Neural progenitor cell (in vitro differentiated cells): ENCODE measurements at regions not wholly inside any gene's neighbourhood (a gene's known extent, or its start where the extent isn't known, plus 50 kb on each side); places are given as distances from the start of the nearest gene placed in this dataset.

Source experiments
- CTCF ChIP-seq: fragments of 200-600 bp; sonication (generic); IDR thresholded peaks from 2 replicates; pipeline ENCODE4 v1.5.1; 2017; ENCODE audit warnings: antibody characterized with exemption, mild to moderate bottlenecking
- EZH2 ChIP-seq: fragments of 200-600 bp; sonication (generic); IDR thresholded peaks from 2 replicates; pipeline ENCODE4 v1.6.1; 2017; ENCODE audit warnings: antibody characterized with exemption, mild to moderate bottlenecking, moderate library complexity

DNA sequence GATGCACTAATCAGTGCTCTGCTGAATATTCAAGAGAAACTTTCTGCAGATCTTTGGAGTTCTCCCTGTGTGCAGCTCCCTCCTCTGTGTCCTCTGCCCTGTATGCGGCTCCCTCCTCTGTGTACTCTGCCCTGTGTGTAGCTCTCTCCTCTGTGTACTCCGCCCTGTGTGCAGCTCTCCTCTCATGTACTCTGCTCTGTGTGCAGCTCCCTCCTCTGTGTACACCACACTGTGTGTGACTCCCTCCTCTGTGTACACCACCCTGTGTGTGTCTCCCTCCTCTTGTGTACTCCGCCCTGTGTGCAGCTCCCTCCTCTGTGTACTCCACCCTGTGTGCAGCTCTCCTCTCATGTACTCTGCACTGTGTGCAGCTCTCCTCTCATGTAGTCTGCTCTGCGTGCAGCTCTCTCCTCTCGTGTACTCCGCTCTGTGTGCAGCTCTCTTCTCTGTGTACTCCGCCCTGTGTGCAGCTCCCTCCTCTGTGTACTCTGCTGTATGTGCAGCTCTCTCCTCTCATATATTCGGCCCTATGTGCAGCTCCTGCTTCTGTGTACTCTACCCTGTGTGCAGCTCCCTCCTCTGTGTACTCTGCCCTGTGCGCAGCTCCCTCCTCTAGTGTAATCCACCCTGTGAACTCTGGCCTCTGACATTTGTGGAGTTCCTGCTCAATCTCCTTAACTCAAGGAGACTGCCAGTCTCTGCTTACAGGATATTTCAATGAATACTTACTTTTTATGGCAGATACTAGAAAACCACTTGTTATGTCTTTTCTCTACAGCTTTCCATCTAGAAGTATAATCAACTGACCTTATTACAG, 280.4 kb downstream of the GLRX3 start:
- no peak for TF ChIP-seq CTCF
- TF ChIP-seq EZH2: no peak
